Breast epithelium (tissue), 3 donors: ENCODE measurements at regions not wholly inside any gene's neighbourhood (a gene's known extent, or its start where the extent isn't known, plus 50 kb on each side); places are given as distances from the start of the nearest gene placed in this dataset.

ENCODE experiments used
- POLR2A ChIP-seq: fragments of 450-650 bp; IDR thresholded peaks from one replicate; pipeline ENCODE4 v1.6.1; 2016; ENCODE audit warnings: antibody characterized with exemption, mild to moderate bottlenecking, moderate library complexity
- TF ChIP-seq, protein P1 (sequence below), 3 donors: fragments of 450-650 bp; IDR thresholded peaks; one replicate each; pipeline ENCODE4 v1.5.1; 2016 to 2017; ENCODE audit warnings: antibody characterized with exemption in 3 of 3, mild to moderate bottlenecking in 3 of 3, moderate library complexity in 3 of 3

DNA sequence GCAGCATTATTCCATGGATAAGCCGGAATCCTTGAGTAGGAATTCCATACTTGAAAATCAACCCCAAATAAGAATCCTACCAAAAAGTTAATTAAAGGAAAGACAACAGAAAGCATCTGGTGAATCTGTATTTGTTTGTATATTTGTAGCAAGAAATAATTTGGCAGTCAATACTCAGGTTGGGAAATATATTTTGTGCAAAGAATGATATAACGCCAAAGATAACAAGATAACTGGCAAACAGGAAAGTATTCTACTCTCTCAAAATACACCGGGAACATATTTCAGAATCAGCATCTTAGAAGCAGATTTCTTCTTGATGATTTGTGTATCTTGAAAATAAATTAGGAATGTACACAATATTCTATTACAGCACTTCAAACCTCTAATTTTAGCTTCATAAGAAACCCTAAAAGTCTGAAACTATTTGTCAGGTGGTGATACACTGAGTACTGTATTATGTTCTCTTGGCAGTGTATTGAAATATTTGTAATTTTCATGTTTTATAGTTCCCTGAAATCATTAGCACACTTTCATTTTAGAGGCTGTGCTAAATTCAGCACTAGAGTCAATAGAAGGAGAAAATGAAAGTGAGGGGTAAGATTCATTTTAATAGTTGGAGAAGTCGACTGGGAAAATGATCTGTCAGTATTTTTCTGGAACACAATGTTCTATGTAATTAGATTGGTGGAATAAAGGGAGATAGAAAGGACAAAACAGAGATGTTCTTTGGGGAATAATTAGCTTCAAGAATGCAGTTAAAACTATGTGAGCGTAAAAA lies 879.7 kb upstream of the GJE1 start:
- no peak for TF ChIP-seq POLR2A
- TF ChIP-seq, protein P1, sequence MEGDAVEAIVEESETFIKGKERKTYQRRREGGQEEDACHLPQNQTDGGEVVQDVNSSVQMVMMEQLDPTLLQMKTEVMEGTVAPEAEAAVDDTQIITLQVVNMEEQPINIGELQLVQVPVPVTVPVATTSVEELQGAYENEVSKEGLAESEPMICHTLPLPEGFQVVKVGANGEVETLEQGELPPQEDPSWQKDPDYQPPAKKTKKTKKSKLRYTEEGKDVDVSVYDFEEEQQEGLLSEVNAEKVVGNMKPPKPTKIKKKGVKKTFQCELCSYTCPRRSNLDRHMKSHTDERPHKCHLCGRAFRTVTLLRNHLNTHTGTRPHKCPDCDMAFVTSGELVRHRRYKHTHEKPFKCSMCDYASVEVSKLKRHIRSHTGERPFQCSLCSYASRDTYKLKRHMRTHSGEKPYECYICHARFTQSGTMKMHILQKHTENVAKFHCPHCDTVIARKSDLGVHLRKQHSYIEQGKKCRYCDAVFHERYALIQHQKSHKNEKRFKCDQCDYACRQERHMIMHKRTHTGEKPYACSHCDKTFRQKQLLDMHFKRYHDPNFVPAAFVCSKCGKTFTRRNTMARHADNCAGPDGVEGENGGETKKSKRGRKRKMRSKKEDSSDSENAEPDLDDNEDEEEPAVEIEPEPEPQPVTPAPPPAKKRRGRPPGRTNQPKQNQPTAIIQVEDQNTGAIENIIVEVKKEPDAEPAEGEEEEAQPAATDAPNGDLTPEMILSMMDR (IDR thresholded peaks at IDR 0.05), result no peak
